Endothelial cell (in vitro differentiated cells): ENCODE measurements at regions not wholly inside any gene's neighbourhood (a gene's known extent, or its start where the extent isn't known, plus 50 kb on each side); places are given as distances from the start of the nearest gene placed in this dataset.
"Not testable (repeated sequence)": the region's sequence is repeated elsewhere in the genome, so short reads cannot be mapped to it uniquely, and the experiment has no call there.

Source experiments
- DNase-seq: peaks from one replicate; pipeline ENCODE4 v3.0.0; 2021; ENCODE audit warnings: low spot score
- H3K27ac Mint-ChIP-seq: one replicate; pipeline ENCODE4 v1.8.0; 2021; ENCODE audit warnings: mixed read lengths, inconsistent platforms; ENCODE audit not compliant: unreplicated experiment
- H3K27me3 Mint-ChIP-seq: one replicate; pipeline ENCODE4 v1.8.0; 2021; ENCODE audit warnings: mild to moderate bottlenecking, moderate library complexity, mixed read lengths, inconsistent platforms; ENCODE audit not compliant: unreplicated experiment
- H3K36me3 Mint-ChIP-seq: one replicate; pipeline ENCODE4 v1.8.0; 2021; ENCODE audit warnings: mild to moderate bottlenecking, low read depth, mixed read lengths, inconsistent platforms; ENCODE audit not compliant: unreplicated experiment
- H3K4me1 Mint-ChIP-seq: one replicate; pipeline ENCODE4 v1.8.0; 2021; ENCODE audit warnings: mild to moderate bottlenecking, mixed read lengths, inconsistent platforms; ENCODE audit not compliant: unreplicated experiment
- H3K4me3 Mint-ChIP-seq: one replicate; pipeline ENCODE4 v1.8.0; 2021; ENCODE audit warnings: mild to moderate bottlenecking, mixed read lengths, inconsistent platforms; ENCODE audit not compliant: unreplicated experiment
- H3K9me3 Mint-ChIP-seq: one replicate; pipeline ENCODE4 v1.8.0; 2021; ENCODE audit warnings: mixed read lengths, inconsistent platforms; ENCODE audit not compliant: unreplicated experiment
- CTCF ChIP-seq: fragments of 200-600 bp; sonication (generic); IDR thresholded peaks from one replicate; pipeline ENCODE4 v1.5.0; 2021; ENCODE audit warnings: antibody characterized with exemption; ENCODE audit not compliant: unreplicated experiment

DNA sequence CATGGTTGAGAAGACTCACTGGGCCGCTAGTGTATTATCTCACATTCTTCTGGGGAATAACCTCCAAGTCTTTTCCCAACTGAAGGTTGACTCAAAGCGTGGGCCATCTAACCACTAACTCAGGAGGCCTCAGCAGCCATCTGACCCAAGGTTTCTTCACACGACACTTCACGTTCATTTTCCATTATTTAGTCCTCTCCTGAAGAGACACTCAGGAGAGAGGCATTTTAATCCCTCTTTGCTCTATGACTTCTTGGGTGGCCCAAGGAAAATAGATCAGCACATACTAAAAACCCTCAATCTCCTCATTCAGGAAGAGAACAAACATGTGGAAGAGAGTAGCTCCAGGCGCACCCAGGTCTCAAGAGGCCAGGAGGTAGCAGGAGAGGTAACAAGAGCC lies 252.8 kb upstream of the FOXF1 start:
- no peaks in the 10 kb centered on the region for H3K4me1 Mint-ChIP-seq
- no peak overlapping the region for H3K27ac Mint-ChIP-seq
- TF ChIP-seq CTCF: no peak
- no peaks in the 10 kb centered on the region for H3K9me3 Mint-ChIP-seq
- no peaks in the 10 kb centered on the region for H3K36me3 Mint-ChIP-seq
- H3K4me3 Mint-ChIP-seq: no peak overlapping the region
- H3K27me3 Mint-ChIP-seq: peaks cover 3% of the 10 kb centered on the region
- no peak for DNase-seq

GRCh38 chr16:86258713-86259112 lies 251.6 kb upstream of the FOXF1 start:
- Mint-ChIP-seq H3K4me1 (no peaks in the 10 kb centered on the region), H3K27me3 (peaks cover 3% of the 10 kb centered on the region), H3K4me3 (no peak overlapping the region), H3K36me3 (no peaks in the 10 kb centered on the region), H3K9me3 (no peaks in the 10 kb centered on the region), H3K27ac (no peak overlapping the region)
- TF ChIP-seq CTCF: no peak
- no peak for DNase-seq

DNA sequence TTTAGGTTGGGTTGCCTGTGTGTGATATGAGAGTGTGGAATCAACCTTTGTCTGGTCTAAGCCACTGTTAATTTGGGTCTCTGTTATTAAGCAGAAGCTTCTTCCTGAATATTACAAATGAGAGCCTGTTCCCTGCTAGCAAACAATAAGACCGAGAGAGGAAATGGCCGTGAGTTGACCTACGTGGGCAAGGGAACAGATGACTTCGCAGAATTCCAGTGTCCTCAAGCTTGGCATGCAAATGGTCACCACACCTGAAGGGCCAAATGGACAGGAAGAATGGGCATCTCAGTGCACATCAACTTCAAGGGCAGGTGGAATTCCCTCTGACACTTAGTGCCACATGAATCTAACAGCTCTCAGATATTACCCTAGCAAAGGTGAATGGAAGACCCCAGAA lies 250.8 kb upstream of the FOXF1 start:
- no peaks in the 10 kb centered on the region for H3K36me3 Mint-ChIP-seq

DNA sequence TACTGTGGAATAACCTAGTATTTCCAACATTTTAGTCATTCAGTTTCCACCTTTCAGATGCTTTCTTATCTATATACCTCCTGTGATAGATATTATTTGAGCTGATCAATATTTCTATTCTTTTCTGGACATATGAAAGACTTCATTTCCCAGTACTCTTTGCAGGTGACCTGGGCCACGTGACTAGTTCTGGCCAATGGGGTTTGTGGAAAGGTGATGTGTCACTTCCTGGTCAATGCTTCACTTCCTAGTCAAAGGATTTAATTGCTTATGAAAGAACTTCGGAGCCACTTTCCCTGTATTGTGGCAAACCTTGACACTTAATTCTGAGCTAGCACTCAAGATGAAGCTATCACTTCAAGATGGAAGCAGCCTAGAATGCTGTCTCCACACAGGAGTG lies 248.9 kb upstream of the FOXF1 start:
- no peak for DNase-seq
- TF ChIP-seq CTCF: no peak
- Mint-ChIP-seq H3K36me3 (no peaks in the 10 kb centered on the region), H3K4me1 (no peaks in the 10 kb centered on the region), H3K4me3 (no peak overlapping the region), H3K27me3 (peaks cover 1% of the 10 kb centered on the region), H3K9me3 (no peaks in the 10 kb centered on the region), H3K27ac (no peak overlapping the region)

More for the DNA sequence above, 250.8 kb upstream of the FOXF1 start:
- no peak for TF ChIP-seq CTCF
- no peaks in the 10 kb centered on the region for H3K4me1 Mint-ChIP-seq
- no peak for DNase-seq
- H3K4me3 Mint-ChIP-seq: no peak overlapping the region
- H3K9me3 Mint-ChIP-seq: no peaks in the 10 kb centered on the region
- H3K27me3 Mint-ChIP-seq: peaks cover 3% of the 10 kb centered on the region
- no peak overlapping the region for H3K27ac Mint-ChIP-seq

DNA sequence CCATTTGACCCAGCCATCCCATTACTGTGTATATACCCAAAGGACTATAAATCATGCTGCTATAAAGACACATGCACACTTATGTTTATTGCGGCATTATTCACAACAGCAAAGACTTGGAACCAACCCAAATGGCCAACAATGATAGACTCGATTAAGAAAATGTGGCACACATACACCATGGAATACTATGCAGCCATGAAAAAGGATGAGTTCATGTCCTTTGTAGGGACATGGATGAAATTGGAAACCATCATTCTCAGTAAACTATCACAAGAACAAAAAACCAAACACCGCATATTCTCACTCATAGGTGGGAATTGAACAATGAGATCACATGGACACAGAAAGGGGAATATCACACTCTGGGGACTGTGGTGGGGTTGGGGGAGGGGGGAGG lies 242.7 kb upstream of the FOXF1 start:
- not testable (repeated sequence) for DNase-seq, H3K4me3 Mint-ChIP-seq, H3K36me3 Mint-ChIP-seq, H3K4me1 Mint-ChIP-seq, H3K27ac Mint-ChIP-seq, H3K9me3 Mint-ChIP-seq, H3K27me3 Mint-ChIP-seq

GRCh38 chr16:86270696-86271095 lies 239.6 kb upstream of the FOXF1 start:
- H3K27ac Mint-ChIP-seq: no peak overlapping the region
- peaks cover 2% of the 10 kb centered on the region for H3K27me3 Mint-ChIP-seq

More at GRCh38 chr16:86270696-86271095, 239.6 kb upstream of the FOXF1 start:
- Mint-ChIP-seq H3K4me1 (peaks cover 3% of the 10 kb centered on the region), H3K9me3 (no peaks in the 10 kb centered on the region), H3K36me3 (no peaks in the 10 kb centered on the region), H3K4me3 (no peak overlapping the region)
- no peak for DNase-seq
- TF ChIP-seq CTCF: no peak
